Activated CD8-positive, alpha-beta memory T cell treated with anti-CD3 and anti-CD28 coated beads for 48 hours (primary cell): ENCODE measurements at regions not wholly inside any gene's neighbourhood (a gene's known extent, or its start where the extent isn't known, plus 50 kb on each side); places are given as distances from the start of the nearest gene placed in this dataset.

Source experiments
- DNase-seq, 3 experiments: peaks; one replicate each; pipeline ENCODE4 v3.0.0-alpha.2; 2020; ENCODE audit warnings: low read depth in 2 of 3, low spot score in 2 of 3

GRCh38 chr15:96888764-96889163, 558.3 kb downstream of the NR2F2 start:
- DNase-seq = no peak

GRCh38 chr15:96889734-96890480, 559.4 kb downstream of the NR2F2 start:
- DNase-seq = no peak

GRCh38 chr15:96891046-96891445, 560.5 kb downstream of the NR2F2 start:
- no peak for DNase-seq

- no peak for DNase-seq
Measured at GRCh38 chr15:96893159-96893906, 562.8 kb downstream of the NR2F2 start.

GRCh38 chr15:96894659-96895058, 564.2 kb downstream of the NR2F2 start:
- DNase-seq = no peak

GRCh38 chr15:96896766-96897165, 566.3 kb downstream of the NR2F2 start:
- DNase-seq = no peak

GRCh38 chr15:96914081-96914480, 583.6 kb downstream of the NR2F2 start:
- DNase-seq = no peak

GRCh38 chr15:96916750-96917149, 586.2 kb downstream of the NR2F2 start:
- DNase-seq = no peak

- DNase-seq = no peak
Measured at GRCh38 chr15:96924570-96924969, 594.1 kb downstream of the NR2F2 start.

- DNase-seq = no peak
Measured at GRCh38 chr15:96947296-96948229, 617.1 kb downstream of the NR2F2 start.

- no peak for DNase-seq
Measured at GRCh38 chr15:96948981-96949380, 618.5 kb downstream of the NR2F2 start.

- DNase-seq = no peak
Measured at GRCh38 chr15:96958721-96959120, 628.2 kb downstream of the NR2F2 start.

- DNase-seq = no peak
Measured at GRCh38 chr15:96959501-96959900, 629.0 kb downstream of the NR2F2 start.

- no peak for DNase-seq
Measured at GRCh38 chr15:96960711-96961480, 630.4 kb downstream of the NR2F2 start.

- DNase-seq = no peak
Measured at GRCh38 chr15:96966554-96966953, 636.1 kb downstream of the NR2F2 start.

- no peak for DNase-seq
Measured at GRCh38 chr15:96969732-96970710, 639.5 kb downstream of the NR2F2 start.

- no peak for DNase-seq
Measured at GRCh38 chr15:96972201-96972600, 641.7 kb downstream of the NR2F2 start.

GRCh38 chr15:96974761-96975160, 644.3 kb downstream of the NR2F2 start:
- no peak for DNase-seq

- no peak for DNase-seq
Measured at GRCh38 chr15:96977886-96978285, 647.4 kb downstream of the NR2F2 start.
